ENCODE measurements at regions not wholly inside any gene's neighbourhood (a gene's known extent, or its start where the extent isn't known, plus 50 kb on each side); places are given as distances from the start of the nearest gene placed in this dataset.

DNA sequence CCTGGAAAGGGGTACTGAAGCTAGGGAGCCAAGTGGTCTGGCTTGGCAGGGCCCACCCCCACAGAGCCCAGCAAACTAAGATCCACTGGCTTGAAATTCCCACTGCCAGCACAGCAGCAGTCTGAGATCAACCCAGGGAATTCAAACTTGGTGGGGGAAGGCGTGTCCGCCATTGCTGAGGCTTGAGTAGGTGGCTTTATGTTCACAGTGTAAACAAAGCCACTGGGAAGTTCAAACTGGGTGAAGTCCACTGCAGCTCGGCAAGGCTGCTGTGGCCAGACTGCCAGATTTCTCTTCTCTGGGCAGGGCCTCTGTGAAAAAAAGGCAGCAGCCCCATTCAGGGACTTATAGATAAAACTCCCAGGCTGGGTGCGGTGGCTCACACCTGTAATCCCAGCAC lies 58.9 kb downstream of the TFDP3 start:
- DNase-seq (ENCODE audit: insufficient read length, low spot score) (no peak), FAIRE-seq (no peak)

DNA sequence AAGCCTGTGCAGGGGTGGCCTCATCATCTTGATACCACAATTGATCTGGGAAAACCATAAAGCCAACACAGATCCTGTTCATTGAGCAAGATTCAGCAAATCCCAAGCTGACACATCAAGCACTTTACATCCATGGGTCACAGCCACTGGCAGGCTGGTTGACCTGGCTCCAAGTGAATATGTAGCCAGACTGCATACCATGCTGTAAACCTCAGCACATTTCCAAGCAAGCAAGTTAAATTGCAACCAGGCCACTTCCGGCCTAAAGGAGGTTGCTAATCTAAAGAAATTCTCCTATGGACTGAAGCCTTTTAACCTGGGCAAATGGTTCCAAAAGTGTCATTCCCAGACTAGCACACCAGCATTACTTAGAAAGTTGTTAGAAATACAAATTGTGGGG lies 54.4 kb upstream of the USP26 start:
- no peak for DNase-seq (ENCODE audit: insufficient read length, low spot score)

DNA sequence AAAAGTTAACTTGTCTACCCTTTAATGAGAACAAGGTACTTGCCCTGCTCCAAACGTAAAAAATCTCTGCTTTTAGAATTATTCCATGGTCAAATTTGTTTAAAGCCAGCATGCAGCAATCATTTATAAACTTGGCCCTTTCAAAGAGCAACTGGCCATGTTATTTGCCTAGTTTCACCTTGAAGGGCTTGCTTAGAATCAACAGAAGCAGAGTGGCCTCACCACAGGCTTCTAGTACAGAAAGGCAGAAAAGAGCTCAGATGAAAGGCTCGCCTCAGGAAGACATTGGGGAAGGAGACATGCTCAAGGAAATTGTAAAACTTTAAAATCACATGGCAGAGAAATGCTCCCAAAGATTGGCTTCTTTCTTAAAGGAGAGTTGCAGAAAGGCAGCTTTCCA lies 53.8 kb upstream of the USP26 start:
- DNase-seq (ENCODE audit: insufficient read length, low spot score) (no peak), FAIRE-seq (peak; percentile 11)

More for the DNA sequence above, 54.4 kb upstream of the USP26 start:
- FAIRE-seq, result no peak

All from GM19239 (cell line).